ENCODE measurements at regions not wholly inside any gene's neighbourhood (a gene's known extent, or its start where the extent isn't known, plus 50 kb on each side); places are given as distances from the start of the nearest gene placed in this dataset.

DNA sequence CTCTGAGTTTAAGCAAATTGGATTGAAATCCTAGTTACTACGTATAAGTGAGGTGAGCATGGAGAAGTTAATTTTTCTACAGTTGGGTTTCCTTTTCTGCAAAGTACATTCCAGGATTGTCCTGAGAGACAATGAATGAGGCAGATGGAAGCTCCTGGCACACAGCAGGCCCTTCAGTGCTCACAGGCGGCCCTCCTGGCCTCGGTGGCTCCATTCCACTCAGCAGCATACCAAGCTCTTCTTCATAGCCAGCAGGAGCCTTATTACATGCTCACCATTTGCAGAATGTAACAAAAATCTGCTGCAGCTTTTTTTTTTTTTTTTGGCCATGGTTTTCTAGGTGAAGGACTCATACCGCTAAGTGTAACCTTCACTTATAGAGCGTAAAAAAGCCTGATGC is 113.2 kb upstream of the FAM9B start:
- no peak for DNase-seq
- ChIA-PET CTCF (no interaction called here), POLR2A (no interaction called here)
- Histone ChIP-seq H3K4me3 (ENCODE audit: low read depth, low read length) (no peak overlapping the region), H3K9me3 (no peaks in the 10 kb centered on the region), H3K27me3 (replicated peaks; ENCODE audit: control insufficient read depth, insufficient read depth, low read length) (no peaks in the 10 kb centered on the region), H3K36me3 (ENCODE audit: control insufficient read depth, insufficient read depth, low read length) (no peaks in the 10 kb centered on the region), H3K4me1 (no peaks in the 10 kb centered on the region)
- Mint-ChIP-seq H3K36me3 (ENCODE audit: insufficient read depth, unreplicated experiment) (no peaks in the 10 kb centered on the region), H3K27me3 (ENCODE audit: insufficient read depth, unreplicated experiment) (no peaks in the 10 kb centered on the region), H3K4me3 (ENCODE audit: unreplicated experiment) (no peak overlapping the region), H3K9me3 (ENCODE audit: unreplicated experiment) (peaks cover 6% of the 10 kb centered on the region), H3K4me1 (ENCODE audit: low read depth, unreplicated experiment) (no peaks in the 10 kb centered on the region), H3K27ac (ENCODE audit: unreplicated experiment) (no peak overlapping the region)
- TF ChIP-seq, protein P1, sequence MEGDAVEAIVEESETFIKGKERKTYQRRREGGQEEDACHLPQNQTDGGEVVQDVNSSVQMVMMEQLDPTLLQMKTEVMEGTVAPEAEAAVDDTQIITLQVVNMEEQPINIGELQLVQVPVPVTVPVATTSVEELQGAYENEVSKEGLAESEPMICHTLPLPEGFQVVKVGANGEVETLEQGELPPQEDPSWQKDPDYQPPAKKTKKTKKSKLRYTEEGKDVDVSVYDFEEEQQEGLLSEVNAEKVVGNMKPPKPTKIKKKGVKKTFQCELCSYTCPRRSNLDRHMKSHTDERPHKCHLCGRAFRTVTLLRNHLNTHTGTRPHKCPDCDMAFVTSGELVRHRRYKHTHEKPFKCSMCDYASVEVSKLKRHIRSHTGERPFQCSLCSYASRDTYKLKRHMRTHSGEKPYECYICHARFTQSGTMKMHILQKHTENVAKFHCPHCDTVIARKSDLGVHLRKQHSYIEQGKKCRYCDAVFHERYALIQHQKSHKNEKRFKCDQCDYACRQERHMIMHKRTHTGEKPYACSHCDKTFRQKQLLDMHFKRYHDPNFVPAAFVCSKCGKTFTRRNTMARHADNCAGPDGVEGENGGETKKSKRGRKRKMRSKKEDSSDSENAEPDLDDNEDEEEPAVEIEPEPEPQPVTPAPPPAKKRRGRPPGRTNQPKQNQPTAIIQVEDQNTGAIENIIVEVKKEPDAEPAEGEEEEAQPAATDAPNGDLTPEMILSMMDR (IDR thresholded peaks at IDR 0.05; ENCODE audit: insufficient read depth in 1 of 2, low read depth in 1 of 2, low read length in 1 of 2, severe bottlenecking in 1 of 2, unreplicated experiment in 1 of 2), result no peak
- no TSS peak for BruUV-seq (replicated peaks)
- intact Hi-C loops (cut with micrococcal nuclease; ENCODE audit: unreplicated experiment), result no loop called here

DNA sequence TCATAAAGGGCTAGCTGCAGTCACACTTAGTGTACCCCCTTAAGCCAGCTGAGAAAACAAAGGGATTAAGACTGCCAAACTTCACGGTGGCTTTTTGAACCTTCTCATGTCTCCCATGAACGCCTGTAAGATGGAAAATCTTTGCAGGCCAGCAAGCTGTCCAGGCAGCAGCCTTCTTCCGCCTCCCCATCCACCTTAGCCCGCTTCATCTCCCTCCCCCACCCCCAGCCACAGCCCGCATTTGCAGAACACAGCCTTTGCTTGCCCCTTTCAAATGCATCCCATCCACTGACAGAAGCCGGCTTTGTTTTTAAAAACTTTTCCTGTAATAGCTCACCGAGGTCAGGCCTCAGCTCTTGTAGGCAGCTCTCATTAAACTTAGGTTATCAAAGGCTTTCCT is 113.8 kb upstream of the FAM9B start:
- POLR2A ChIA-PET, result no interaction called here
- Histone ChIP-seq H3K9me3 (no peaks in the 10 kb centered on the region), H3K36me3 (ENCODE audit: control insufficient read depth, insufficient read depth, low read length) (no peaks in the 10 kb centered on the region), H3K4me1 (no peaks in the 10 kb centered on the region), H3K27me3 (replicated peaks; ENCODE audit: control insufficient read depth, insufficient read depth, low read length) (no peaks in the 10 kb centered on the region), H3K4me3 (ENCODE audit: low read depth, low read length) (no peak overlapping the region)
- Mint-ChIP-seq H3K36me3 (ENCODE audit: insufficient read depth, unreplicated experiment) (no peaks in the 10 kb centered on the region), H3K27ac (ENCODE audit: unreplicated experiment) (no peak overlapping the region), H3K9me3 (ENCODE audit: unreplicated experiment) (peaks cover 6% of the 10 kb centered on the region), H3K4me3 (ENCODE audit: unreplicated experiment) (no peak overlapping the region), H3K27me3 (ENCODE audit: insufficient read depth, unreplicated experiment) (no peaks in the 10 kb centered on the region), H3K4me1 (ENCODE audit: low read depth, unreplicated experiment) (no peaks in the 10 kb centered on the region)
- intact Hi-C loops (cut with micrococcal nuclease; ENCODE audit: unreplicated experiment), result no loop called here
- TF ChIP-seq, protein P1 (IDR thresholded peaks at IDR 0.05; ENCODE audit: insufficient read depth in 1 of 2, low read depth in 1 of 2, low read length in 1 of 2, severe bottlenecking in 1 of 2, unreplicated experiment in 1 of 2), result no peak
- BruUV-seq (replicated peaks), result no TSS peak
- DNase-seq, result no peak
- CTCF ChIA-PET, result no interaction called here

DNA sequence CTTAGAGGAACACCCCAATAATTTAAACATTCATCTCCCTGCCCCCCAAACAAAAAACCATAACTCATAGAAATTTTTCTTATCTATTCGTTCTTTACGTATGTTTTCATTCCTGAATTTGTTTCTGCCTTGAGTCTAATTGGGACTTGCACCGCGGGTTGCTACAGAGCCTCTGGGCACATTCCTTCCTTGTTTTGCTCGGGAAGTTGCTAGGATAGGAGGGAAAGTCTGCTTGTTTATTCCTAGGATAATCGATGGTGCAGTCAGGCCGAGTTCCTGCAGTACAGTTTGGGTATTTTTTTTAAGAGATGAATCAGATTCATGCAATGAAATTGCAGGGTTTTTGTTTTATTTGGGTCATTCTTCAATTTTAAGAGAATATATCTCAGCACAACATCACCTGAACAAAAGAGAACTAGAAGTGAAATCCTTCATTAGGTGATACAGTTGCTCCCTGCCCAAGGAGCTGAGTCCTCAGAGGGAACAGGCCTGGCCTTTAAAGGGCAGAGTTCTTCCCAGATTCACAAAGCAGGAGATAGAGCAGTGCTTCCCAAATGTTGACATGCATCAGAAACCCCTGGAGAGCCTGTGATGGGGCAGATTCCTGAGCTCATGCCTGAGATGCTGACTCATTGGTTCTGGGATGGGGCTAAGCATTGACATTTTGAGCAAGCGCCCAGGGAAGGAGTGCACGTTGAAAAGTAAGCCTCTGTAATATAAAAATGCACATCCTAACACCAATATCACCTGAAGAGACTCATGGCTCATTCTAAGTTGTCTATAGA is 114.9 kb upstream of the FAM9B start:
- POLR2A ChIA-PET, result no interaction called here
- TF ChIP-seq, protein P1 (IDR thresholded peaks at IDR 0.05; ENCODE audit: insufficient read depth in 1 of 2, low read depth in 1 of 2, low read length in 1 of 2, severe bottlenecking in 1 of 2, unreplicated experiment in 1 of 2), result no peak
- H3K36me3 Mint-ChIP-seq (ENCODE audit: insufficient read depth, unreplicated experiment), result no peaks in the 10 kb centered on the region
- H3K4me1 Mint-ChIP-seq (ENCODE audit: low read depth, unreplicated experiment), result no peaks in the 10 kb centered on the region
- DNase-seq, result no peak
- Histone ChIP-seq H3K27me3 (replicated peaks; ENCODE audit: control insufficient read depth, insufficient read depth, low read length) (no peaks in the 10 kb centered on the region), H3K4me1 (no peaks in the 10 kb centered on the region), H3K4me3 (ENCODE audit: low read depth, low read length) (no peak overlapping the region), H3K9me3 (no peaks in the 10 kb centered on the region), H3K36me3 (ENCODE audit: control insufficient read depth, insufficient read depth, low read length) (no peaks in the 10 kb centered on the region)
- no TSS peak for BruUV-seq (replicated peaks)
- H3K27ac Mint-ChIP-seq (ENCODE audit: unreplicated experiment), result peak overlapping the region; percentile 48
- peaks cover 6% of the 10 kb centered on the region for H3K9me3 Mint-ChIP-seq (ENCODE audit: unreplicated experiment)
- no peak overlapping the region for H3K4me3 Mint-ChIP-seq (ENCODE audit: unreplicated experiment)
- CTCF ChIA-PET, result interaction anchor here (0.6 kb wide), 1 partner anchor 330 kb away, joined by 3 read pairs; no protein-coding TSS in a partner anchor
- H3K27me3 Mint-ChIP-seq (ENCODE audit: insufficient read depth, unreplicated experiment), result no peaks in the 10 kb centered on the region
- intact Hi-C loops (cut with micrococcal nuclease; ENCODE audit: unreplicated experiment), result no loop called here

Measured in Caco-2 (cell line).